ENCODE measurements at regions not wholly inside any gene's neighbourhood (a gene's known extent, or its start where the extent isn't known, plus 50 kb on each side); places are given as distances from the start of the nearest gene placed in this dataset.

GRCh38 chr18:46282177-46282570 lies 178.0 kb downstream of the HAUS1 start:
- no peak for DNase-seq (ENCODE audit: low read depth)
- in situ Hi-C loops (cut with HindIII; ENCODE audit: low pct_unique_long_range_greater_than_20kb, low sequenced_read_pairs): no loop called here

DNA sequence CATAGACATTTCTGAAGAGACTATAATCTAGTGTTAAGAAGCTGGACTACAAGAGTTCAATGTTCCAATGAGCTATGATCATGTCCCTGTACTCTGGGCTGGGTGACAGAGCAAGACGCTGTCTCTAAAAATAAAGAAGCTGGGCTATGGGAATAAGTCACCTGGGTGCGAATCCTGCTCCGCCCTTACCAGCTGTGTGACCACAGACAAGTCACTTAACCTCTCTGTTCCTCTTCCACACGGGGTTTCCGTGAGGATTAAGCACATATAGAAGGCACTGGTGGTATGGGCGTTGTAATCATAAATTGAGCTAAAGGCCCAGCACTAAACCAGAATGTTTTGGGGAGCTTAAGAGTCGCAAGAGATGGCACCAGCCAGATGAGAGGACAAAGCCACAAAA lies 178.5 kb downstream of the HAUS1 start:
- in situ Hi-C loops (cut with HindIII; ENCODE audit: low pct_unique_long_range_greater_than_20kb, low sequenced_read_pairs): no loop called here

GRCh38 chr18:46283268-46283667 lies 179.1 kb downstream of the HAUS1 start:
- DNase-seq (ENCODE audit: low read depth): no peak
- in situ Hi-C loops (cut with HindIII; ENCODE audit: low pct_unique_long_range_greater_than_20kb, low sequenced_read_pairs): no loop called here

More for the DNA sequence above, 178.5 kb downstream of the HAUS1 start:
- no peak for DNase-seq (ENCODE audit: low read depth)

- no peak for DNase-seq (ENCODE audit: low read depth)
- in situ Hi-C loops (cut with HindIII; ENCODE audit: low pct_unique_long_range_greater_than_20kb, low sequenced_read_pairs): no loop called here
These were observed 179.7 kb downstream of the HAUS1 start for GRCh38 chr18:46283895-46284295.

GRCh38 chr18:46289463-46289862 lies 185.3 kb downstream of the HAUS1 start:
- in situ Hi-C loops (cut with HindIII; ENCODE audit: low pct_unique_long_range_greater_than_20kb, low sequenced_read_pairs): no loop called here

GRCh38 chr18:46289931-46290330 lies 185.7 kb downstream of the HAUS1 start:
- no peak for DNase-seq (ENCODE audit: low read depth)
- in situ Hi-C loops (cut with HindIII; ENCODE audit: low pct_unique_long_range_greater_than_20kb, low sequenced_read_pairs): no loop called here

More at GRCh38 chr18:46289463-46289862, 185.3 kb downstream of the HAUS1 start:
- DNase-seq (ENCODE audit: low read depth): no peak

DNA sequence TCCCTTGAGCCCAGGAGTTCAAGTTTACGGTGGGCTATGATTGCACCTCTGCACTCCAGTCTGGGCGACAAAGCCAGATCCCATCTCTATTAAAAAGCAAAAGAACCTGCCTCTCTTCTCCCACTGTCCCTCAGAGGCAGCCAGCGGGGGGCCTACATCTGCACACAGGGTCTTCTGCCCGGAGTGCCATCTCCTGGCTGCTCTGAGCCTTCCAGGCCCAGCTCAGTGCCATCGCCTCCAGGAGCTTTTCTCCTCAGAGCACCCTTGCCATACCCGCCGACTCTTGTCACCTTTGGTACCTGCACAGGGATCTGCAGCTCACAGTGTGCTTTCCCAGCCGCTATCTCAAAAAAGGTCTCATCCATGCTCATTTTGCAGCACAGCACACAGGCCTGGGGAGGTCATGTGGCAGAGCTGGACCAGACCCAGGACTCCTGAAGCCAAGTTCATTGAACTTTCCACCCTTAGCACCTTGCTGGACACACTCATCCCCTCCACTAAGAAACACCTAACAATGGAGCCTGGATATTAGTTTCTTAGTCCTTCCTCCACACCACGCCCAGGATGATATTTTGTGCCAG lies 186.3 kb downstream of the HAUS1 start:
- in situ Hi-C loops (cut with HindIII; ENCODE audit: low pct_unique_long_range_greater_than_20kb, low sequenced_read_pairs): no loop called here

DNA sequence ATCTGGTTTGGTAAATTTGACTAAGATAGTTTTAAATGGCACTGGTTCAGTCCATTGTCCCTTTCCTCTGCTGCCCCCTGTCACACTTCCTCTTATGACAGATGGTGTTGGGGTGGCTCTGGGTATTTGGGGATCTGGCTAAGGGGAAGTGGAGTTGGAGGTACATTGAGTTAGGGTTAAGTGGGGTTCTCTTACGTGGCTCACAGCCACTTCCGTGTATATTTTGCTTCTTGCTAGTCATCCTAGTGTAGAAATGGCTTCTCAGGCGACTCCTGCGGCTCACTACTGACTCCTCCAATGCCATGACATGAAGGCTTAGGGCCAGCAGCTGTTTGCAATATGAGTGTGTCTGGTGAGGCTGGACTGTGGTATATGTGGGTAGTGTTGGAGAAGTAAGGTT lies 187.0 kb downstream of the HAUS1 start:
- in situ Hi-C loops (cut with HindIII; ENCODE audit: low pct_unique_long_range_greater_than_20kb, low sequenced_read_pairs): no loop called here
- no peak for DNase-seq (ENCODE audit: low read depth)

More for the DNA sequence above, 186.3 kb downstream of the HAUS1 start:
- DNase-seq (ENCODE audit: low read depth): no peak

GRCh38 chr18:46293742-46294181 lies 189.6 kb downstream of the HAUS1 start:
- in situ Hi-C loops (cut with HindIII; ENCODE audit: low pct_unique_long_range_greater_than_20kb, low sequenced_read_pairs): no loop called here
- no peak for DNase-seq (ENCODE audit: low read depth)

DNA sequence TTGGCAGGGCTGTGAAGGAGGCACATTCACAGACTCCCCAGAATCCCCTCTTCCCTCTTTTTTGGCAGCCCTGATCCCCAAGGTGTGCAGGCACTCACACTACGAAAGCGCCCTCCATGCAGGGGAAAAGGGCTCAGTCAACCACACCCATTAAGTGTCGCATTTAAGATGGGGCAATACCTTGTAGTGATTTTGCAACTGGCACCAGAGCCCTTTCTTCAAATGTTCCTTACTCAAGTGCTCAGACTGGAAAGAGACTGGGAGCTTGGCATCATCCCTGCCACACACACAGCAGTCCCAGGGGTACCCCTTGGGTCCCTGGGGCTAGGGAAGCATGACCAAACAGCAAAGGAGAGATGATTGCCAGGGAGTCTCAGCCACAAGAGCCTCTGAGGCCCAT lies 190.1 kb downstream of the HAUS1 start:
- in situ Hi-C loops (cut with HindIII; ENCODE audit: low pct_unique_long_range_greater_than_20kb, low sequenced_read_pairs): no loop called here

GRCh38 chr18:46294751-46295150 lies 190.6 kb downstream of the HAUS1 start:
- DNase-seq (ENCODE audit: low read depth): no peak
- in situ Hi-C loops (cut with HindIII; ENCODE audit: low pct_unique_long_range_greater_than_20kb, low sequenced_read_pairs): no loop called here

More for the DNA sequence above, 190.1 kb downstream of the HAUS1 start:
- no peak for DNase-seq (ENCODE audit: low read depth)

DNA sequence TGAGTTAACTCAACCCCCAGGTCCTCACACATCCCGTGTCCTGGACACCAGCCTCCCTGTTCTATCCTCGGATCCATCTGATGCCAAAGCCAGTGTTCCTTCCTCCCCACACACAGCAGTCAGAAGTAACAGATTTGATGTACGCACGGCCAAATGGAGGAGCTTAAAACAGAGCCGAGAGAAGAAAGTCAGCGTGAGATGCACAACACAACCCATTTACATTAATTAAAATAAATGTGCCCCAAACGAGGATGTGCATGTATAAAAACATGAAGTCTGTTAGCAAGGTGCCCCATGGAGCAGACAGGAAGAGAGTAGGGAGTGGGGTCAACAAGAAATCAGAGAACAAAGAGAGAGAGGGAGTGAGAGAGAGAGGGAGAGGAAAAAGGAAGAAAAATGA lies 191.2 kb downstream of the HAUS1 start:
- no peak for DNase-seq (ENCODE audit: low read depth)
- in situ Hi-C loops (cut with HindIII; ENCODE audit: low pct_unique_long_range_greater_than_20kb, low sequenced_read_pairs): no loop called here

- DNase-seq (ENCODE audit: low read depth): no peak
- in situ Hi-C loops (cut with HindIII; ENCODE audit: low pct_unique_long_range_greater_than_20kb, low sequenced_read_pairs): no loop called here
These were observed 192.5 kb downstream of the HAUS1 start for GRCh38 chr18:46296656-46297055.

GRCh38 chr18:46297124-46297523 lies 192.9 kb downstream of the HAUS1 start:
- in situ Hi-C loops (cut with HindIII; ENCODE audit: low pct_unique_long_range_greater_than_20kb, low sequenced_read_pairs): no loop called here
- no peak for DNase-seq (ENCODE audit: low read depth)

DNA sequence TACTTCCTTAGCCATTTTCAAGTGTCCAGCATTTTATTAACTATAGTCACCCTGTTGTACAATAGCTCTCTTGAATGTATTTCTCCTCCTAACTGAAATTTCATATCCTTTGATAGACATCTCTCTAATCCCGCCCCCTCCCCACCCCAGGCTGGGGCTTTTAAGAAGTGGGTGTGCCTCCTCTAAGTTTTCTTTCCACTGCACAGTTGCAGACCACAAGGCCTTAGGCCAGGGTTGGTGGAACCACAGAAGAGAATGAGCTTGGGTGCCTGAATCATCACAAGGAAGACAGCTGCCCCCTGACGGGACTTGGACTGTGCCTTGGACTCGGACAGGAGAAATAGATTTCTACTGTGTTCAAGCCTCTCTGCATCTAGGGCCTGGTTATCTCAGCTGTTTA lies 193.4 kb downstream of the HAUS1 start:
- in situ Hi-C loops (cut with HindIII; ENCODE audit: low pct_unique_long_range_greater_than_20kb, low sequenced_read_pairs): no loop called here
- DNase-seq (ENCODE audit: low read depth): no peak

GRCh38 chr18:46298511-46298910 lies 194.3 kb downstream of the HAUS1 start:
- in situ Hi-C loops (cut with HindIII; ENCODE audit: low pct_unique_long_range_greater_than_20kb, low sequenced_read_pairs): no loop called here
- DNase-seq (ENCODE audit: low read depth): no peak

GRCh38 chr18:46299465-46300008 lies 195.4 kb downstream of the HAUS1 start:
- no peak for DNase-seq (ENCODE audit: low read depth)
- in situ Hi-C loops (cut with HindIII; ENCODE audit: low pct_unique_long_range_greater_than_20kb, low sequenced_read_pairs): no loop called here

- in situ Hi-C loops (cut with HindIII; ENCODE audit: low pct_unique_long_range_greater_than_20kb, low sequenced_read_pairs): no loop called here
- no peak for DNase-seq (ENCODE audit: low read depth)
These were observed 196.9 kb downstream of the HAUS1 start for GRCh38 chr18:46301081-46301480.

DNA sequence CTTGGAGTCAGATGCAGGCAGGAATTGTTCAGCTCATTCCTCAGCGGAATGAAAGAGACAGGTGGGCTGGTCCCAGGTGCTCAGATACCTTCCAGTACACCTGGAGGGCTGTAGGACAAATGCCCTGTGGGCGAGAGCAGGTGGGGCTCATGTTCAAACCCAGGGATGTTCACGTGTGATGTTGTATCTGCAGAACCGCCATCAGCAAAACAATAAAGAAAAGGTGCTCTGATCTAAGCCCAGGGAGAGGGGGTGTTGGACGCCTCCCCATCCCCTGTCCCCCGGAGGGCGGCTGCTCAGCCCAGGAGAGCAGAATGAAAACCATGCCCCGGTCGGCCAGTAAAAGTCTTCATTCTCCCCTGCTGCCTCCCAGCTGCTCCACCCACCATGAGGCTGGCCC lies 197.4 kb downstream of the HAUS1 start:
- in situ Hi-C loops (cut with HindIII; ENCODE audit: low pct_unique_long_range_greater_than_20kb, low sequenced_read_pairs): no loop called here

More for the DNA sequence above, 197.4 kb downstream of the HAUS1 start:
- no peak for DNase-seq (ENCODE audit: low read depth)
